Esophagus muscularis mucosa (tissue), 4 donors: ENCODE measurements at regions not wholly inside any gene's neighbourhood (a gene's known extent, or its start where the extent isn't known, plus 50 kb on each side); places are given as distances from the start of the nearest gene placed in this dataset.

Source experiments
- DNase-seq: peaks from one replicate; pipeline ENCODE4 v3.0.0-alpha.2; 2017; ENCODE audit errors: extremely low spot score
- H3K27ac ChIP-seq, 4 donors: fragments of 200-600 bp; sonication (generic); replicated peaks in 1 of 4; 1 replicate in 3 of 4; 2 replicates in 1 of 4; pipeline ENCODE4 v1.5.1; 2016 to 2019; ENCODE audit warnings: mild to moderate bottlenecking in 1 of 4
- H3K27me3 ChIP-seq, 4 donors: fragments of 200-600 bp; sonication (generic); one replicate each; pipeline versions ENCODE4 v1.5.1 to v1.6.0; 2016 to 2019
- H3K36me3 ChIP-seq, 4 donors: fragments of 200-600 bp; sonication (generic); one replicate each; pipeline ENCODE4 v1.5.1; 2016 to 2019
- H3K4me1 ChIP-seq, 4 donors: fragments of 200-600 bp; sonication (generic); one replicate each; pipeline ENCODE4 v1.5.1; 2016 to 2019
- H3K4me3 ChIP-seq, 4 donors: fragments of 200-600 bp; sonication (generic); 1 replicate in 2 of 4; 2 replicates in 2 of 4; pipeline ENCODE4 v1.5.1; 2016 to 2019; ENCODE audit warnings: mild to moderate bottlenecking in 4 of 4, moderate library complexity in 1 of 4
- H3K9me3 ChIP-seq, 4 donors: fragments of 200-600 bp; sonication (generic); 1 replicate in 3 of 4; 2 replicates in 1 of 4; pipeline ENCODE4 v1.5.1; 2016 to 2019
- CTCF ChIP-seq, 3 experiments: fragments of 200-600 bp in 2 of 3; fragments of 450-650 bp in 1 of 3; sonication (generic) in 2 of 3; IDR thresholded peaks; one replicate each; pipeline ENCODE4 v1.5.1; 2017 to 2019; ENCODE audit warnings: antibody characterized with exemption in 3 of 3, mild to moderate bottlenecking in 2 of 3, moderate library complexity in 1 of 3
- EP300 ChIP-seq: sonication (generic); formaldehyde crosslinking; IDR thresholded peaks from one replicate; pipeline ENCODE4 v1.6.1; 2017; ENCODE audit warnings: antibody characterized with exemption
- POLR2A ChIP-seq: fragments of 450-650 bp; IDR thresholded peaks from one replicate; pipeline ENCODE4 v1.6.1; 2017; ENCODE audit warnings: antibody characterized with exemption, moderate library complexity, mild to moderate bottlenecking, low read depth
- POLR2AphosphoS5 ChIP-seq, 2 donors: sonication (generic); formaldehyde crosslinking; IDR thresholded peaks; one replicate each; pipeline ENCODE4 v1.6.1; 2017; ENCODE audit warnings: antibody characterized with exemption in 2 of 2
- WGBS: methylation state at CpG from one replicate; pipeline ENCODE4 v1.1.5; 2018; 5-methylcytosine and 5-hydroxymethylcytosine counted together
- intact Hi-C: fragments of 100-400 bp; cut with DNase I; formaldehyde crosslinking; loops from one replicate; pipeline ENCODE4 v1.15.1; 2023

GRCh38 chr10:78828647-78829539 lies 239.9 kb upstream of the ZMIZ1 start:
- H3K27ac ChIP-seq, result no peak overlapping the region
- no peak for DNase-seq
- WGBS, result 87% methylated on average over 23 of the region's 24 CpGs

GRCh38 chr10:78829565-78829964 lies 239.2 kb upstream of the ZMIZ1 start:
- Histone ChIP-seq H3K36me3 (no peaks in the 10 kb centered on the region), H3K27ac (no peak overlapping the region), H3K4me3 (no peak overlapping the region), H3K27me3 (no peaks in the 10 kb centered on the region), H3K9me3 (peaks cover 0 to 13% (median 8%) of the 10 kb centered on the region in 4 donors), H3K4me1 (peaks cover 0 to 14% (median 10%) of the 10 kb centered on the region in 4 donors)
- TF ChIP-seq EP300 (no peak), POLR2A (no peak), POLR2AphosphoS5 (IDR thresholded peaks at IDR 0.05) (no peak), CTCF (IDR thresholded peaks at IDR 0.05) (no peak)
- WGBS, result 46% methylated on average over 9 of the region's 9 CpGs
- no peak for DNase-seq
- intact Hi-C loops, result no loop called here

More at GRCh38 chr10:78828647-78829539, 239.9 kb upstream of the ZMIZ1 start:
- no peaks in the 10 kb centered on the region for H3K36me3 ChIP-seq
- no peak overlapping the region for H3K4me3 ChIP-seq
- H3K4me1 ChIP-seq, result peaks cover 0 to 14% (median 10%) of the 10 kb centered on the region in 4 donors
- TF ChIP-seq EP300, result no peak
- TF ChIP-seq CTCF (IDR thresholded peaks at IDR 0.05), result no peak
- TF ChIP-seq POLR2A, result no peak
- no peak for TF ChIP-seq POLR2AphosphoS5 (IDR thresholded peaks at IDR 0.05)
- intact Hi-C loops, result no loop called here
- no peaks in the 10 kb centered on the region for H3K27me3 ChIP-seq
- peaks cover 0 to 13% (median 8%) of the 10 kb centered on the region in 4 donors for H3K9me3 ChIP-seq

GRCh38 chr10:78830062-78830975 lies 238.4 kb upstream of the ZMIZ1 start:
- H3K9me3 ChIP-seq, result peaks cover 0 to 13% (median 8%) of the 10 kb centered on the region in 4 donors
- H3K27ac ChIP-seq, result no peak overlapping the region

GRCh38 chr10:78830976-78831375 lies 237.8 kb upstream of the ZMIZ1 start:
- H3K9me3 ChIP-seq, result peaks cover 0 to 13% (median 8%) of the 10 kb centered on the region in 4 donors
- H3K4me1 ChIP-seq, result peaks cover 0 to 14% (median 10%) of the 10 kb centered on the region in 4 donors
- H3K4me3 ChIP-seq, result no peak overlapping the region
- H3K27me3 ChIP-seq, result no peaks in the 10 kb centered on the region
- H3K27ac ChIP-seq, result no peak overlapping the region
- no peak for DNase-seq
- intact Hi-C loops, result no loop called here
- WGBS, result 84% methylated on average over 7 of the region's 7 CpGs
- no peaks in the 10 kb centered on the region for H3K36me3 ChIP-seq
- no peak for TF ChIP-seq POLR2A
- TF ChIP-seq POLR2AphosphoS5 (IDR thresholded peaks at IDR 0.05), result no peak
- no peak for TF ChIP-seq CTCF (IDR thresholded peaks at IDR 0.05)
- no peak for TF ChIP-seq EP300

More at GRCh38 chr10:78830062-78830975, 238.4 kb upstream of the ZMIZ1 start:
- no peaks in the 10 kb centered on the region for H3K36me3 ChIP-seq
- intact Hi-C loops, result no loop called here
- DNase-seq, result no peak
- no peaks in the 10 kb centered on the region for H3K27me3 ChIP-seq
- H3K4me1 ChIP-seq, result peaks cover 0 to 14% (median 10%) of the 10 kb centered on the region in 4 donors
- H3K4me3 ChIP-seq, result no peak overlapping the region
- 62% methylated on average over 7 of the region's 7 CpGs for WGBS
- TF ChIP-seq CTCF (IDR thresholded peaks at IDR 0.05) (no peak), EP300 (no peak), POLR2AphosphoS5 (IDR thresholded peaks at IDR 0.05) (no peak), POLR2A (no peak)
